ENCODE measurements at regions not wholly inside any gene's neighbourhood (a gene's known extent, or its start where the extent isn't known, plus 50 kb on each side); places are given as distances from the start of the nearest gene placed in this dataset.
"Not testable (repeated sequence)": the region's sequence is repeated elsewhere in the genome, so short reads cannot be mapped to it uniquely, and the experiment has no call there.

DNA sequence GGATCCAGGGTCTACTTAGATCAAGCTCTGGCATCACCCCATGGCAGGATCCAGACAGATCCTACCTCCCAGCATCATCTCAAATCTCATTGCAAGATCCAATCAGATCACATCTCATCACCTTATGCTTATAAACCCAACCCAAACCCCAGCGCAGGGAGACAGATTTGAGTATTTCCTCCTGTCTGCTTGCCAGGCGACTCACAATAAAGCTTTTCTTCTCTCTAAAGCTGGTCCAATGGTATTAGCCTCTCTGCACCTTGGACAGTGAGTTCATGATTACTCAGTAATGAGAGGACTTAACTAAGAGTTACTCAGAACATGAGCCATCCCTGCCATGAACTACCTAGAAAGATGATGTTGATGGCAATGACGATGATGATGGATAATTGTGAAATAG is 281.7 kb downstream of the CEP170 start:
- not testable (repeated sequence) for H3K4me1 ChIP-seq, H3K9ac ChIP-seq, H3K27me3 ChIP-seq, H3K4me3 ChIP-seq, H3K4me2 ChIP-seq, H3K36me3 ChIP-seq, H4K20me1 ChIP-seq, H3K27ac ChIP-seq
- H3K9me3 ChIP-seq (replicated peaks in 1 of 11), result peaks cover 0 to 14% (median 3%) of the 10 kb centered on the region in 11 experiments; a peak in 5 of 22 replicates

DNA sequence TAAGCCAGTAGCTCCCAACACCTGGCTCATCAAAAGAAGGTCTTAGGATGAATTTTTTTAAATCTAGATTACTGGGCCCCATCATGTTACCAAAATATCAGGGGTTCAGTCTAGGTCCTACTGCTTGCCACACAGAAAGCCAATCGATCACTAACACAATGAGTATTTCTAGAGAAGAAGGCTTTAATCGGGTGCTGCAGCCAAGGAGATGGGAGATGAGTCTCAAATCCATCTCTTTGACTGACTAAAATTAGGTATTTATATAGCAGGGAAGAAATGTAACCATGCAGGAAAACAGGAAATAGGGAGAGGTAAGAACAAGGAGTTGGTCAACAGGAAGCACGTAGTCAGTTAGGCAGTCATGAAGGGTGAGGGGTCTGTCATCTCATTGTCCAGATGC is 288.2 kb downstream of the CEP170 start:
- no peak overlapping the region for H3K4me2 ChIP-seq
- H3K9ac ChIP-seq, result no peak overlapping the region
- H3K4me1 ChIP-seq, result no peaks in the 10 kb centered on the region
- no peak for TF ChIP-seq Cebpa-rat (IDR thresholded peaks at IDR 0.05)
- no peaks in the 10 kb centered on the region for H3K36me3 ChIP-seq
- no peak overlapping the region for H3K4me3 ChIP-seq
- H4K20me1 ChIP-seq, result no peaks in the 10 kb centered on the region
- peaks cover 11 to 35% (median 16%) of the 10 kb centered on the region in 11 experiments for H3K9me3 ChIP-seq (replicated peaks in 1 of 11)
- no peaks in the 10 kb centered on the region for H3K27me3 ChIP-seq
- no peak overlapping the region for H3K27ac ChIP-seq

DNA sequence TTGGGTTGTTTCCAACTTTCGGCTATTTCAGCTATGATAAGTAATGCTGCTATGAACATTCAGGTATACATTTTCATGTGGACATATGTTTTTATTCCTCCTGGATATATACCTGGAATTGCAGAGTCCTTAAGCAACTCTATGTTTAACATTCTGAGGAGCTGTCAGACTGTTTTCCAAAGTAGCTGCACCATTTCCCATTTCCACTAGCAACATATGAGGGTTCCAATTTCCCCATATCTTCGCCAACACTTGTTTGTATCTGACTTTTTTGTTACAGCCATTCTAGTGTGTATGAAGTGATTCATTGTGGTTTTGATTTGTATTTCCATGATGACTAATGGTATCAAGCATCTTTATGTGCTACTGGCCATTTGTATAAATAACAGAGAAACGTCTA is 295.7 kb downstream of the CEP170 start:
- peaks cover 0 to 12% (median 6%) of the 10 kb centered on the region in 11 experiments; a peak in 8 of 22 replicates for H3K9me3 ChIP-seq (replicated peaks in 1 of 11)
- not testable (repeated sequence) for H3K4me2 ChIP-seq, H3K9ac ChIP-seq, H3K4me3 ChIP-seq, H3K36me3 ChIP-seq, H3K4me1 ChIP-seq, H3K27ac ChIP-seq, H4K20me1 ChIP-seq, H3K27me3 ChIP-seq

DNA sequence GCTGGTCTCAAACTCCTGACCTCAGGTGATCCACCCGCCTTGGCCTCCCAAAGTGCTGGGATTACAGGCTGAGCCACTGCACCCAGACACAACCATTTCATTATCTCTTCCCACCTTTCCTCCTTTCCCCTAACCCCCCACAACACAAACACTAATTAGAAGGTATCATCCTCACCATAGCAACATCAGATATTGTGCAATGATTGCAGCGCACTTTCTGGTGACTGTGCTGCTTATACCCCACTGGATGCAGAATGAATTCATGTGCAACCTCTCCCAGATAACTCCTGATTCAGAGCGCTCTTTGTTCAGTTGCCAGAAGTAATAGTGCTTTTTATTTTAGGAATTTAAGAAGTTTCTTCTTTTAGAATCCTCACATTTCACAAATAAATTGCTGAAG is 300.1 kb downstream of the CEP170 start:
- H3K9ac ChIP-seq, H3K27me3 ChIP-seq, H3K36me3 ChIP-seq, H3K4me1 ChIP-seq, H3K27ac ChIP-seq, H4K20me1 ChIP-seq, H3K4me3 ChIP-seq, H3K4me2 ChIP-seq: not testable (repeated sequence)
- H3K9me3 ChIP-seq (replicated peaks in 1 of 11), result peaks cover 0 to 11% (median 6%) of the 10 kb centered on the region in 11 experiments; a peak in 8 of 22 replicates

DNA sequence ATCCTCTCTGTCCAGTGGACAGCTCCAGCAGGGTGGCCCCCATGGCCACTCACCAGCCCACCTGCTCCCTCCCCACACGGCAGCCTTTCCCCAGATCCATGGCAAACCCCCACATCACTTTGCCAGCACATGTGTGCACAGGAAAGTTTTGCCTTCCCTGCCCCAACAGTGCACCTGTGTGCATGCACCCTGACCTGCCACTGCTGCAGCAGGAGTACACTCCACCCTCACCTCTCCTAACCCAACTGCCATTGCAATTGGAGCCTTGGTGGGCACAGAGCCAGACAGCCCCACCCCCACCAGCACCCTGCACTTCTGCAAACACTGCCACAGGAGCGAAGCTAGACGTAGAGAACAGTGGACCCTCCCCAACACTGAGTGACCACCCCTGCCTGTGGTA is 308.9 kb downstream of the CEP170 start:
- no peak overlapping the region for H3K27ac ChIP-seq
- H3K27me3 ChIP-seq, result no peaks in the 10 kb centered on the region
- no peak overlapping the region for H3K4me3 ChIP-seq
- no peak for TF ChIP-seq Cebpa-rat (IDR thresholded peaks at IDR 0.05)
- H3K36me3 ChIP-seq, result no peaks in the 10 kb centered on the region
- peaks cover 0 to 16% (median 7%) of the 10 kb centered on the region in 11 experiments; a peak in 10 of 22 replicates for H3K9me3 ChIP-seq (replicated peaks in 1 of 11)
- H3K4me1 ChIP-seq, result no peaks in the 10 kb centered on the region
- no peaks in the 10 kb centered on the region for H4K20me1 ChIP-seq
- H3K9ac ChIP-seq, result no peak overlapping the region
- no peak overlapping the region for H3K4me2 ChIP-seq

DNA sequence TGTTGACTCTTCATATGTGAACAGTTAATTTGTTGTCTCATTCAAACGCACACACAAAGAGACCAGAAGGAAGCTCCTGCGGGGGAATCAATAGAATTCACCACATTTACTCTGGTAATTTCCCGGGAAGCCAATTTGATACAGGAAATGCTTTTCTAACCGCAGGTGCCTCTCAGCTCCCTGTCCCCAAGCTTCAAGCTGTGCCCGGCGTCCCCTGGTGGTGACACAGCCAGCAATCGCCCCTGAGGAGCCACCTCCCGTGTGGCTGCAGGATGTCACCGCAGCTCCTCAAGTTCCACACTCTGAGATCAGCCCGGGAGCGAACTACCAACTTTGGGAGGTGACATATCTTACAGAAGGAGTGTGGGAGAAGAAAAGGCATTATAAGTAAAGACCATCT is 318.4 kb downstream of the CEP170 start:
- not testable (repeated sequence) for H3K4me2 ChIP-seq; H3K9me3 ChIP-seq (replicated peaks in 1 of 11); H3K27me3 ChIP-seq; H3K36me3 ChIP-seq; H3K4me3 ChIP-seq; H3K9ac ChIP-seq; H3K27ac ChIP-seq; H3K4me1 ChIP-seq; H4K20me1 ChIP-seq

DNA sequence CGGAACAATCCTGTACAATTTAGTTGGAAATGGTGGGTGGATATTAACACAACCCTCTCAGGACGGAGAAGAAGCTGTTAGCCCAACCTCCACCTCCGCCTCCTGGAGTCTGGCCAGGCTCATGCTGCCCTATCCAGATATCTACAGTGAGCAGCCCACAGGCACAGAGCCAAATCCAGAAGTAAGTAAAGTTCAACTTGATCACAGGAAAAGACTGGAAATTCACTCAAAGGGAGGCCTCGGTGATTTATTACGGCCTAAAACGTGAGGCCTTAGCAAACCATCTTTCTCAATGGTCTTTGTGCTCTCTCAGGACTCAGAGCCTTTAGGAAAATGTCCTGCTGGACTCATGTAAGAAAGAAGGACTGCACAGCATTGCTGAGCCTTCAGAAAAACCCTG is 330.4 kb downstream of the CEP170 start:
- H3K36me3 ChIP-seq; H3K9me3 ChIP-seq (replicated peaks in 1 of 11); H3K4me3 ChIP-seq; H4K20me1 ChIP-seq; H3K27me3 ChIP-seq; H3K4me1 ChIP-seq; H3K4me2 ChIP-seq; H3K27ac ChIP-seq; H3K9ac ChIP-seq: not testable (repeated sequence)

DNA sequence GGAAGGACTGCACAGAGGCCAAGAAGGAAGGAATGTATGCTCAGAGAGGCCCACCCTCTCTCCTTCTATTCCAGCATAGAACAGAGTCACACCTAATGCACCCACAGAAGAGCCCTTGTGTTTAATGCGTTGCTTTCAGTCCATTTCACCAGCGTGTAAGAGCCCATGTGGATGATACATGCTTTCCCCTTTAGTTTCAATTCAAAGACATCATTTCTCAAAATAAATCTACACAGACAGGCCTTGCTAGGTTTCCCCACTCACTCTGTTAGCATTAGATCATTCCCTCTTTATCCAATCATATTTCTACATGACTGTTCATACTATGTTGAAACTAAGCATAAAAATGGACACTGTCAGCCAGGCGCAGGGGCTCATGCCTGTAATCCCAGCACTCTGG is 331.5 kb downstream of the CEP170 start:
- H3K27ac ChIP-seq; H3K4me1 ChIP-seq; H3K4me2 ChIP-seq; H3K9me3 ChIP-seq (replicated peaks in 1 of 11); H3K4me3 ChIP-seq; H3K27me3 ChIP-seq; H4K20me1 ChIP-seq; H3K36me3 ChIP-seq; H3K9ac ChIP-seq: not testable (repeated sequence)

DNA sequence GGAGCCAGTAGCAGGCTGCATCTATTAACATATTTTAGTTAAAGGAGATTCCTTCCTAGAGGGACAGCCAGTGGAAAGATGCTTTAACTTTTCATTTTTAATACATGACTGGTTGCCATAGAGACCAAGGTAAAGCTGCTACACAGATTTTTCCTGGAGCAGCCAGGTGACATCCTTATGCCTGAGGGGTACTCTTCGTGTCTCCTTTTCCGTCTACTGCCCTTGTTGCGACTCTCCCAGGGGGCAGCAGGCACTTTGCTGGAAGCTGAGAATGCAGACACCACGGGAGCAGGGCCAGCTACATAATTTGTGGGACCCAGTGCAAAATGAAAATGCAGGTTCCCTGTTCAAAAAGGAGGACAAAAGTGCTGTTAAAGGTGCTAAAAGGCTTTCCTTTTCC is 340.4 kb downstream of the CEP170 start:
- H4K20me1 ChIP-seq; H3K4me2 ChIP-seq; H3K9me3 ChIP-seq (replicated peaks in 1 of 11); H3K27ac ChIP-seq; H3K9ac ChIP-seq; H3K27me3 ChIP-seq; H3K4me3 ChIP-seq; H3K36me3 ChIP-seq; H3K4me1 ChIP-seq: not testable (repeated sequence)

DNA sequence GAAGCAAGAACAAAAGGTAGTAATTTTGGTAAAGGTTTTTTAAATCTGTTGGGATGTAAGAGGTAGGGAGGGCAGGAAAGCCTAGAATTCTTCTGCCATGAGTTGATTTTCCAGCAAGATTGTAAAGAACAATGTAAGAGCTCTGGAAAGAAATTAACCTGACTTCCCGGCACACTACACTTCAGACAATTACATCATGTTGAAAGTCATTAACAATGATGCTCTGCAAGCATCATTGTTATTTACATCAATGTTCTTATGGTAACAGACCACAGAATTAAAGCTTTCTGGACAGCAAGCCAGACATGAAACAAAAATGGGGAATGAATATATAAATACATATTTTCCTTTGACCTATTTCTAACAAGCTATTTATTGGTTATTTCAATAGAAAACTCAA is 342.2 kb downstream of the CEP170 start:
- not testable (repeated sequence) for H4K20me1 ChIP-seq; H3K36me3 ChIP-seq; H3K4me1 ChIP-seq; H3K9me3 ChIP-seq (replicated peaks in 1 of 11); H3K9ac ChIP-seq; H3K27me3 ChIP-seq; H3K4me3 ChIP-seq; H3K27ac ChIP-seq; H3K4me2 ChIP-seq

DNA sequence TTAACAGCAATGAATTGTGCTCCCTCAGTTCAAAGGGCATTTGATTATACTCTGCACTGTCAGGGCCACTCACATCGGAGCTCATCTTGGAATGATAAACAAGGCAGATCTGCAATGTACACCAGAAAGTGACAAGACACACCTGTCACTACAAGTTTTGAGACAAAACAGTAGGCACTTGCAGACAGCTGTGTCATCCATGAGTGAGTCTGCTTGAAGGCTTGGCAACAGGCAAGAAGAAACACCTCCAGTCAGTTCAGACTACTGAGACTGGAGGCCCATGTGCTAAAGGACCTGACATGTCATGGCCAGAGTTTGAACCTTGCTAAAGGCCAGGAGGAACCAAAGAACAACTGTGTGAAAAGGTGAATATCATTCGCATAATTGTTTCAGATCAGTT is 354.5 kb downstream of the CEP170 start:
- H3K9ac ChIP-seq; H3K4me3 ChIP-seq; H3K4me2 ChIP-seq; H3K36me3 ChIP-seq; H3K27ac ChIP-seq; H3K4me1 ChIP-seq; H4K20me1 ChIP-seq; H3K27me3 ChIP-seq; H3K9me3 ChIP-seq (replicated peaks in 1 of 11): not testable (repeated sequence)

Data from BLaER1 treated with 17β-estradiol and CSF1 and Interleukin-3, amounts not matched to agents 10 nM and 100 nM (cell line).